Prostate gland (tissue), 2 donors: ENCODE measurements at regions not wholly inside any gene's neighbourhood (a gene's known extent, or its start where the extent isn't known, plus 50 kb on each side); places are given as distances from the start of the nearest gene placed in this dataset.

Source experiments
- CTCF ChIP-seq, 4 experiments: fragments of 200-600 bp in 2 of 4; fragments of 450-650 bp in 2 of 4; sonication (generic) in 2 of 4; IDR thresholded peaks; 1 replicate in 3 of 4; 2 replicates in 1 of 4; pipeline ENCODE4 v1.5.1; 2016 to 2019; ENCODE audit warnings: antibody characterized with exemption in 4 of 4, mild to moderate bottlenecking in 2 of 4, moderate library complexity in 2 of 4
- POLR2A ChIP-seq: fragments of 450-650 bp; IDR thresholded peaks from one replicate; pipeline ENCODE4 v1.6.1; 2016; ENCODE audit warnings: antibody characterized with exemption, mild to moderate bottlenecking

DNA sequence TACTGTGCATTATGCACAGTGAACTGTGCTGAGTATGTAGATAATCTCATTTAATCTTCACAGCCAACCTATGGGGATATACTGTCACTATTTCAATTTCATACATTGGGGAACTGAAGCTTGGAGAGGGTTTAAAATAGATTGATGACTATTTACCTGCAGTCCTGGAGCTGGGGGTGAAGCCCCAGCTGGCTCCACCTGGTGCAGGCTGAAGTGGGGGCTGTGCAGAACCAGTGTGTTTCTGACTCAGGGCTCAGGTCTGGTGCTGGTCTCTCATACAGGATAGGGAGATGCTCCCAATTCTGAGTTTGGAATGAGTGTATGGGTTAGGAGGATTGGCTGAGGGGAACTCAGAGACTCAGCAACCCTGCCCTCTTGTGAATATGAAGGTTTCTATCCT lies 176.1 kb upstream of the CEP162 start:
- TF ChIP-seq CTCF (IDR thresholded peaks at IDR 0.05) (no peak), POLR2A (no peak)
